ENCODE measurements at regions not wholly inside any gene's neighbourhood (a gene's known extent, or its start where the extent isn't known, plus 50 kb on each side); places are given as distances from the start of the nearest gene placed in this dataset.

DNA sequence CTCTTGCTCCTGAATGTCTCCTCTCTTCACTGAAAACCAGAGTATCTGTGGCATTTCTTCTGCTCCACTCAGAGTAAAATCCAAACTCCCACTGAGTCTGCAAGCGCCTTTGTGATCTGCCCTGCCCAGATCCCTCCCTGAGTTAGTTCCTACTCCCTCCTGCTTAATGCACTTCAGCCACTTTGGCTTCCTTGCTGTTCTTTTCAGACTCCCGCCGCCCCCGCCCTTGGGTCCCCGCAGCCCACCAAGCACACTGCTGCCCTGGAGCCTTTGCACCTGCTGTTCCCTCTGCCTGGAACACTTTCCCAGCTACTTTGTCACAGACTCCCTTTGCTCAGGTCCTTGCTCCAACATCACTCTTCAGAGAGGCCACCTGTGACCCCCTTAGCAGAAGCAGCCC is 127.2 kb upstream of the SLC25A48 start:
- Mint-ChIP-seq H3K4me1 (ENCODE audit: low read depth) (peaks cover 9% of the 10 kb centered on the region), H3K27me3 (ENCODE audit: insufficient read depth) (peaks cover 25% of the 10 kb centered on the region)
- no peak for TF ChIP-seq CTCF (IDR thresholded peaks at IDR 0.05)

GRCh38 chr5:135706893-135707292 is 127.6 kb upstream of the SLC25A48 start:
- H3K27ac Mint-ChIP-seq, result no peak overlapping the region

More for the DNA sequence above, 127.2 kb upstream of the SLC25A48 start:
- Mint-ChIP-seq H3K9me3 (no peaks in the 10 kb centered on the region), H3K36me3 (ENCODE audit: low read depth) (no peaks in the 10 kb centered on the region), H3K4me3 (no peak overlapping the region), H3K27ac (no peak overlapping the region)
- no peak for DNase-seq

GRCh38 chr5:135706474-135706873 is 127.7 kb upstream of the CXCL14 start:
- Mint-ChIP-seq H3K4me1 (ENCODE audit: low read depth) (peaks cover 9% of the 10 kb centered on the region), H3K27ac (no peak overlapping the region), H3K36me3 (ENCODE audit: low read depth) (no peaks in the 10 kb centered on the region), H3K9me3 (no peaks in the 10 kb centered on the region), H3K27me3 (ENCODE audit: insufficient read depth) (peaks cover 17% of the 10 kb centered on the region), H3K4me3 (no peak overlapping the region)
- no peak for DNase-seq
- TF ChIP-seq CTCF (IDR thresholded peaks at IDR 0.05), result no peak

More at GRCh38 chr5:135706893-135707292, 127.6 kb upstream of the SLC25A48 start:
- TF ChIP-seq CTCF (IDR thresholded peaks at IDR 0.05), result no peak
- peaks cover 21% of the 10 kb centered on the region for H3K27me3 Mint-ChIP-seq (ENCODE audit: insufficient read depth)
- no peak for DNase-seq
- H3K36me3 Mint-ChIP-seq (ENCODE audit: low read depth), result no peaks in the 10 kb centered on the region
- H3K4me1 Mint-ChIP-seq (ENCODE audit: low read depth), result peaks cover 9% of the 10 kb centered on the region
- no peak overlapping the region for H3K4me3 Mint-ChIP-seq
- H3K9me3 Mint-ChIP-seq, result no peaks in the 10 kb centered on the region

DNA sequence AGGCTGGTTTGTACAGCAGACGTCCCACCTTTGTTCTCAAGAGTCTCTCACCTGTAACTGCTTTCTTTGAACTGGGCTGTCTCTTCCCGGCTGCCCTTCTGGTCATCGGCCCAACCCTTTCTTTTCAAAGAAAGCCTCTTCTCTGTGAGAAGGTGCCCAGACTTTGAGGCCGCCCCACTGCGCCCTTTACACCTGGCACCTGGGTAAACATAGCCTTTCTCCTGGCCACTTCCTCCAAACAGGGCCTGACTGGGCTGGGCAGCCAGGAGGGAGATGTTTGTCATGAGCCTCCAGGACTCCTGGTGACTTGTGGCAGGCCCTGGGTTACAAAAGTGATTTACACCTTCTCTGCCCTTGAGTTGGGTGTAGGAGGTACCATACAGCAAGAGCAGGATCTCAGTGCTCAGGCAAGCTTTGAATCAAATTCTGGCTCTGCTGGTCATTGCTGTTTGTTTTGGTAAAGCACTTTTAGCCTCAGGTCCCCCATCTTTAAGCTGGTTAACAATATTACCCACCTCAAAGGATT is 127.2 kb upstream of the CXCL14 start:
- H3K9me3 Mint-ChIP-seq, result no peaks in the 10 kb centered on the region
- H3K27me3 Mint-ChIP-seq (ENCODE audit: insufficient read depth), result peaks cover 17% of the 10 kb centered on the region
- peaks cover 9% of the 10 kb centered on the region for H3K4me1 Mint-ChIP-seq (ENCODE audit: low read depth)
- DNase-seq, result no peak
- no peak overlapping the region for H3K4me3 Mint-ChIP-seq
- no peak overlapping the region for H3K27ac Mint-ChIP-seq
- no peak for TF ChIP-seq CTCF (IDR thresholded peaks at IDR 0.05)
- H3K36me3 Mint-ChIP-seq (ENCODE audit: low read depth), result no peaks in the 10 kb centered on the region

DNA sequence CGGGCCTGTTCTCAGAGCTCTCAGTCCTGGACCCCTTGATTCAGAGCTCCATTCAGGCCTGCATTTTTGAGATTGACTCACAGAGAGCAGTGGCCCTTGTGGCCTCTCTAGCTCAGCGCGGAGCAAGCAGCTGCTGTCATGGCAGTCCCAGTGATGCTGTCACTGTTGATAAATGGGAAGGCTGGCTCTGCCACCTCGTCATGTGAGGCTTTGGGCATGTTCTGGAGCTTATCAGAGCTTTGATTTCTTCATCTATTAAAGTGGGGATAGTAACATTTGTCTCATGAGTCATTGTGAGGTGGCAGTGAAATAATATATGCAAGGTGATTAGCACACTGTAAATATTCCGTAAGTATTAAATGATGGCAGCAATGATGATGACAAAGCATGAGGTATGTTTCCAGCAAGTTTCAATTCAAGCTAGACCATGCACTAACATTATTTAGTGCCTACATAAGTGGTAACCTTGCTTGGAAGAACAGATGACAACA is 126.4 kb upstream of the CXCL14 start:
- Mint-ChIP-seq H3K27ac (no peak overlapping the region), H3K27me3 (ENCODE audit: insufficient read depth) (peaks cover 14% of the 10 kb centered on the region), H3K36me3 (ENCODE audit: low read depth) (no peaks in the 10 kb centered on the region), H3K9me3 (no peaks in the 10 kb centered on the region), H3K4me3 (no peak overlapping the region), H3K4me1 (ENCODE audit: low read depth) (peaks cover 9% of the 10 kb centered on the region)
- peak; percentile 9 for DNase-seq
- TF ChIP-seq CTCF (IDR thresholded peaks at IDR 0.05), result no peak
